Thyroid gland (tissue), 4 donors: ENCODE measurements at regions not wholly inside any gene's neighbourhood (a gene's known extent, or its start where the extent isn't known, plus 50 kb on each side); places are given as distances from the start of the nearest gene placed in this dataset.

ENCODE experiments used
- POLR2A ChIP-seq, 2 donors: fragments of 450-650 bp; IDR thresholded peaks; one replicate each; pipeline ENCODE4 v1.6.1; 2017; ENCODE audit warnings: antibody characterized with exemption in 2 of 2, mild to moderate bottlenecking in 2 of 2, moderate library complexity in 1 of 2
- TF ChIP-seq, protein P1 (sequence below), 6 experiments: fragments of 200-600 bp in 3 of 6; fragments of 450-650 bp in 3 of 6; sonication (generic) in 3 of 6; IDR thresholded peaks; one replicate each; pipeline ENCODE4 v1.5.1; 2016 to 2019; ENCODE audit warnings: antibody characterized with exemption in 6 of 6, mild to moderate bottlenecking in 2 of 6, inconsistent platforms in 1 of 6, moderate library complexity in 1 of 6

DNA sequence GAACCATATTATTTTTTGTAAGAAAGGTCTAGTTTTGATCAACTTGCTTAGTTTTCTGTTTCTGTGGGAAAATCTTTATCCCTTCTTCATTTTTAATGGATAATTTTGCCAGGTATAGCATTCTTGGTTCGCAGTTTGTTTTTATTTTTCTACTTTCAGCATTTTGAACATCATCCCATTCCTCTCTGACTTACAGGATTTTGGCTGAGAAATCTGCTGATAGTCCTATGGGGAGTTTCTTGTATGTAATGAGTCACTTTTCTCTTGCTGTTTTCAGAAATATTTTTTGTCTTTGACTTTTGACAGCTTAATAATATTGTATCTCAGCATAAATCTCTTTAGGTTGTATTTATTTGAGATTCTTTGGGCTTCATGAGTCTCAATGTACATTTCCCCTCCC is 389.1 kb downstream of the PBX1 start:
- TF ChIP-seq, protein P1, sequence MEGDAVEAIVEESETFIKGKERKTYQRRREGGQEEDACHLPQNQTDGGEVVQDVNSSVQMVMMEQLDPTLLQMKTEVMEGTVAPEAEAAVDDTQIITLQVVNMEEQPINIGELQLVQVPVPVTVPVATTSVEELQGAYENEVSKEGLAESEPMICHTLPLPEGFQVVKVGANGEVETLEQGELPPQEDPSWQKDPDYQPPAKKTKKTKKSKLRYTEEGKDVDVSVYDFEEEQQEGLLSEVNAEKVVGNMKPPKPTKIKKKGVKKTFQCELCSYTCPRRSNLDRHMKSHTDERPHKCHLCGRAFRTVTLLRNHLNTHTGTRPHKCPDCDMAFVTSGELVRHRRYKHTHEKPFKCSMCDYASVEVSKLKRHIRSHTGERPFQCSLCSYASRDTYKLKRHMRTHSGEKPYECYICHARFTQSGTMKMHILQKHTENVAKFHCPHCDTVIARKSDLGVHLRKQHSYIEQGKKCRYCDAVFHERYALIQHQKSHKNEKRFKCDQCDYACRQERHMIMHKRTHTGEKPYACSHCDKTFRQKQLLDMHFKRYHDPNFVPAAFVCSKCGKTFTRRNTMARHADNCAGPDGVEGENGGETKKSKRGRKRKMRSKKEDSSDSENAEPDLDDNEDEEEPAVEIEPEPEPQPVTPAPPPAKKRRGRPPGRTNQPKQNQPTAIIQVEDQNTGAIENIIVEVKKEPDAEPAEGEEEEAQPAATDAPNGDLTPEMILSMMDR (IDR thresholded peaks at IDR 0.05): no peak
- TF ChIP-seq POLR2A (IDR thresholded peaks at IDR 0.05): no peak
